OCI-LY7 (cell line): ENCODE measurements at regions not wholly inside any gene's neighbourhood (a gene's known extent, or its start where the extent isn't known, plus 50 kb on each side); places are given as distances from the start of the nearest gene placed in this dataset.

Experiments used
- BruUV-seq: library from RNA; stranded (reverse); fragments of 400-500 nt; replicated peaks from 2 replicates; lab custom pipeline; 2021; lab: Mats Ljungman, UMichigan
- CTCF ChIA-PET: fragments of 300-600 bp; sonication (Branson Sonifier 250); formaldehyde crosslinking; loops from one replicate; lab custom pipeline; 2022; ENCODE audit warnings: antibody characterized with exemption; ENCODE audit not compliant: unreplicated experiment; lab: Charles Lee
- POLR2A ChIA-PET: fragments of 300-600 bp; sonication (Branson Sonifier 250); formaldehyde crosslinking; loops from one replicate; lab custom pipeline; 2022; ENCODE audit warnings: antibody characterized with exemption; lab: Charles Lee
- DNase-seq: peaks from one replicate; pipeline ENCODE4 v3.0.0-alpha.2; 2015; ENCODE audit warnings: low spot score
- H2AFZ ChIP-seq: fragments of 200-600 bp; sonication (generic), shearing (Covaris generic); 2 replicates; pipeline ENCODE4 v1.6.1; 2014; ENCODE audit warnings: mild to moderate bottlenecking, antibody characterized with exemption, low read length, moderate library complexity
- H3K27ac ChIP-seq: fragments of 200-600 bp; sonication (generic); 2 replicates; pipeline ENCODE4 v1.5.1; 2014; ENCODE audit warnings: mixed run types, low read depth, mild to moderate bottlenecking, moderate library complexity, low read length, inconsistent platforms; ENCODE audit not compliant: poor library complexity, severe bottlenecking
- H3K36me3 ChIP-seq: fragments of 200-600 bp; sonication (generic); 2 replicates; pipeline ENCODE4 v1.6.1; 2014; ENCODE audit warnings: mild to moderate bottlenecking, antibody characterized with exemption, low read length, moderate library complexity, mixed read lengths; ENCODE audit not compliant: insufficient read depth
- H3K4me1 ChIP-seq: fragments of 200-600 bp; sonication (generic); 2 replicates; pipeline ENCODE4 v1.5.1; 2014; ENCODE audit warnings: mild to moderate bottlenecking, low read length; ENCODE audit not compliant: insufficient read depth, poor library complexity, severe bottlenecking
- H3K4me2 ChIP-seq: fragments of 200-600 bp; sonication (generic); 2 replicates; pipeline ENCODE4 v1.6.1; 2014; ENCODE audit warnings: mild to moderate bottlenecking, low read length
- H3K4me3 ChIP-seq: fragments of 200-600 bp; sonication (generic); 2 replicates; pipeline ENCODE4 v1.5.1; 2014; ENCODE audit warnings: mild to moderate bottlenecking, low read depth, low read length; ENCODE audit not compliant: poor library complexity, severe bottlenecking
- H3K79me2 ChIP-seq: fragments of 200-600 bp; sonication (generic); 2 replicates; pipeline ENCODE4 v1.6.1; 2016; ENCODE audit warnings: low read depth, mild to moderate bottlenecking, low read length, moderate library complexity, mixed read lengths; ENCODE audit not compliant: insufficient read depth
- H3K9me2 ChIP-seq: fragments of 200-600 bp; sonication (generic); 2 replicates; pipeline ENCODE4 v1.6.1; 2016; ENCODE audit warnings: mild to moderate bottlenecking, low read length, mixed read lengths; ENCODE audit not compliant: insufficient read depth
- H3K9me3 ChIP-seq: fragments of 200-600 bp; sonication (generic); 2 replicates; pipeline ENCODE4 v1.6.1; 2014; ENCODE audit warnings: mild to moderate bottlenecking, mixed run types, low read length, mixed read lengths
- H4K20me1 ChIP-seq: fragments of 200-600 bp; sonication (generic); 2 replicates; pipeline ENCODE4 v1.6.1; 2014; ENCODE audit warnings: mild to moderate bottlenecking, antibody characterized with exemption, low read length, moderate library complexity, mixed read lengths; ENCODE audit not compliant: insufficient read depth
- CTCF ChIP-seq: fragments of 200-600 bp; sonication (generic); conservative IDR thresholded peaks from 2 replicates; pipeline ENCODE4 v1.5.1; 2014; ENCODE audit warnings: mild to moderate bottlenecking, antibody characterized with exemption, low read length, moderate library complexity, mixed read lengths
- EZH2phosphoT487 ChIP-seq: fragments of 200-600 bp; sonication (generic); IDR thresholded peaks from 2 replicates; pipeline ENCODE4 v1.6.1; 2018; ENCODE audit warnings: low read depth, borderline replicate concordance, mild to moderate bottlenecking, mixed run types, antibody characterized with exemption, low read length, moderate library complexity, mixed read lengths
- intact Hi-C: fragments of 100-400 bp; cut with micrococcal nuclease; formaldehyde crosslinking; loops from one replicate; pipeline ENCODE4 v1.10.0; 2022; ENCODE audit not compliant: unreplicated experiment

DNA sequence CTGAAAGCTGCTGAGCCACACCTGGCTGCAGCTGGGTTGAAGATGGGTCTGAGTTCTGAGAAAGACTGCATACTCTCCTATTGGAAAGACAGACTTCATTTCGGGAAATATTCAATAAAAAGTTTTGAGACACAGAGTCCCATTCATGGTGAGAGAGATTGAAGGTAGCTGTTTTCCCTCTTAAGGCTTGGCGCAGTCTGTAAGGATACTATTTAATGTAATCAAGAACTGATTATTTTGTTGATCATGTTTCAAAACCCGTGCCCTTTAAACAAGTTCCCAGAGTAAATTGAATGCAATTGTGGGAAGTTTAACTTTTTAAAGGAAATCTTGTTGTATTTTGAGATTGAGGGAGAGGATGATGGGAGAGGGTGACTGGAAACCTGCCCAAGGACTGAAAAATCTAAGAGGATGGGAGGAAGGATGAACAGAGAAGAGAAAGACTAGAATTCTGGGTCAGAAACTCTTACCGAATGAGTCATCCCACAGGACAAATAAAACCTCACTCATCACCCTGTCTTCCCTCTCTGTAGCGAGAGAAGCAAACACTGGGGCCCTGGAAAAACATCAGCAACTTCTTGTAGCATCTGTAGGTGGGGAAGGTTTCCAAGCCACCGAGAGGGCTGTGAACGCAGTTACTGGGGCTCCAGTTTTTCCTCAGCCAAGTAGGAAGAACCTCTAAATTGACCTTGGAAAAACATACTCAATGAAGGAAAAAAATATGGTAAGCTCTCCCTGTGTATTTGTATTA lies 193.2 kb upstream of the TPRG1 start:
- Histone ChIP-seq H3K9me2 (no peaks in the 10 kb centered on the region), H3K36me3 (no peaks in the 10 kb centered on the region), H3K79me2 (no peaks in the 10 kb centered on the region), H3K27ac (no peak overlapping the region), H3K9me3 (no peaks in the 10 kb centered on the region), H3K4me1 (no peaks in the 10 kb centered on the region), H4K20me1 (no peaks in the 10 kb centered on the region), H2AFZ (no peak overlapping the region), H3K4me3 (no peak overlapping the region), H3K4me2 (no peak overlapping the region)
- DNase-seq = no peak
- POLR2A ChIA-PET = no interaction called here
- TF ChIP-seq EZH2phosphoT487 = no peak
- TF ChIP-seq CTCF = no peak
- CTCF ChIA-PET = no interaction called here
- BruUV-seq = no TSS peak
- intact Hi-C loops = no loop called here

DNA sequence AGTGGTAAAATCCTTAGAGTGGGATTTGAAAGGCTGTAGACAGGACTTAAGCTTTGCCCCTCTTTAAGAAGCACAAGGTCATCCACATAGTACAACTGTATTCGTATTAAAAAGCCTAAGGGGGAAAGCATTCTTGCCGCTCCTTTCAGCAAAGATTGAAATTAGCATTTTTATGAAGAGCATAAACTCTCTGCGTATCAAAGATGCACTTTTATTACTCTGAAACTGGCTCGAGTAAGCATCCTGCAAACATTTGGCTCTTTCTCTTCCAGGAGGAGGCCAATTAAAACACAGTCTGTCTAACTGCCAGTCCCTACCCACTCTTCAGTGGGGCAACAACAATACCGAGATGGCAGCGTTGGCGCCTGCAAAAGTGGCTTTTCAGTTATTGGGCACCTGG lies 192.5 kb upstream of the TPRG1 start:
- Histone ChIP-seq H3K4me3 (no peak overlapping the region), H3K4me2 (no peak overlapping the region), H3K9me2 (no peaks in the 10 kb centered on the region), H4K20me1 (no peaks in the 10 kb centered on the region), H3K36me3 (no peaks in the 10 kb centered on the region), H3K4me1 (no peaks in the 10 kb centered on the region), H2AFZ (no peak overlapping the region), H3K79me2 (no peaks in the 10 kb centered on the region), H3K27ac (no peak overlapping the region), H3K9me3 (no peaks in the 10 kb centered on the region)
- no TSS peak for BruUV-seq
- CTCF ChIA-PET = interaction anchor here (0.6 kb wide), 1 partner anchor 1394 kb away, joined by 3 read pairs; no protein-coding TSS in a partner anchor
- no peak for TF ChIP-seq EZH2phosphoT487
- no peak for TF ChIP-seq CTCF
- POLR2A ChIA-PET = no interaction called here
- DNase-seq = no peak
- intact Hi-C loops = no loop called here

DNA sequence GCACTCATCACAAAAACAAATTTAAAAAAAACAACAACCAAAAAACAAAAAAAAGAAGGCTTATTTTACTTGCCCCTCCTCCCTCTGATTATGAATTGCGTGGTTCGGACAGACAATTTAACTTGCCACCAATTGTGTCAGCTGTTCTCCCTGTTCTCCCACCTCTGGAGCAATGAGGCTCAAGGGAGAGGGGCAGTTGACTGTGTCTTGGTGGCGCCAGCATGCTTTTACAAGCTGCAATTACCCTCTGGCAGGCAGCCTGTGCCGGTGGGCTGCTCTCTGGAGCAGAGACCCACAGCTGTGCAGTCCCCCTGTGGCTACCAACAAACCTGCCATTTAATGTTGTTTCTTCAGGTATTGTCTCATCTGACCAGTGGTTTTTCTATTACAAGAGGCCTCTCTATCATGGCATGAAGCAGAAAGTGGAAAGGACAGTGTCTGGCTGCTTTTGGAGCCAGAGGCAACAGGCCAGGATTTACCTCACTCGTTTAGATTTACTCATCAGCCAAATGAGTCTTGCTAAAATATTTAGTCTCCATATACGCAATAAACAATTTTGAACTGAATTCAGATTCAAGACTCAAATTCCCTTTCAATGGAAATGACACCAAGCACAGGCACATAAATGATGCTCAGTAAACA lies 192.0 kb upstream of the TPRG1 start:
- no peak overlapping the region for H2AFZ ChIP-seq
- H3K9me2 ChIP-seq = no peaks in the 10 kb centered on the region
- ChIA-PET CTCF (interaction anchor here (0.6 kb wide), 1 partner anchor 1395 kb away, joined by 3 read pairs; no protein-coding TSS in a partner anchor), POLR2A (no interaction called here)
- DNase-seq = no peak
- H3K36me3 ChIP-seq = no peaks in the 10 kb centered on the region
- TF ChIP-seq CTCF (no peak), EZH2phosphoT487 (no peak)
- no peaks in the 10 kb centered on the region for H3K9me3 ChIP-seq
- BruUV-seq = no TSS peak
- H3K4me1 ChIP-seq = no peaks in the 10 kb centered on the region
- intact Hi-C loops = no loop called here
- no peaks in the 10 kb centered on the region for H4K20me1 ChIP-seq
- no peaks in the 10 kb centered on the region for H3K79me2 ChIP-seq
- H3K27ac ChIP-seq = no peak overlapping the region
- no peak overlapping the region for H3K4me2 ChIP-seq
- no peak overlapping the region for H3K4me3 ChIP-seq
